ENCODE measurements at regions not wholly inside any gene's neighbourhood (a gene's known extent, or its start where the extent isn't known, plus 50 kb on each side); places are given as distances from the start of the nearest gene placed in this dataset.

DNA sequence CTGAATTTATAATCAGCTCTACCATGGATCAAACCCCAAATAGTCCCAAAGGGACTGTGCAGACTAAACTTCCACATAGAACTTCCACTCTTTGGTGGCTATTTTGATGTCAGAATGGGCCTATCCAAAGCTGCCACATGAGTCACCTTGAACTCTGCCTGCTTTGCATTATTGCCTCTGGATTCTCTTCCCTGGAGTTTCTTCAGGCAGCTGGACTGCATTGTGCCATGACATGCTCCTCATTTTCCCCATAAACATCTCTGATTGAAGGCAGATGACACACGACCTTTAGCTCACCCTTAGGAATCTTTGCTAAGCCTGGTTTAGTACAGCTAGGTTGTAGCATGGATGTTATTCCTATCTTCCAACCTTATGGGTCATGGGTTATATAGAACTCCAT is 251.7 kb downstream of the FZD1 start:
- no peak overlapping the region for H3K4me3 ChIP-seq (ENCODE audit: low read depth, low read length)
- no peaks in the 10 kb centered on the region for H3K36me3 ChIP-seq (ENCODE audit: insufficient read depth)
- no peaks in the 10 kb centered on the region for H3K4me1 ChIP-seq (ENCODE audit: insufficient read depth)
- no peak overlapping the region for H3K27ac ChIP-seq (ENCODE audit: low read depth)
- no peak for DNase-seq (ENCODE audit: extremely low spot score)
- WGBS = 80% methylated on average over 1 of the region's 1 CpG

DNA sequence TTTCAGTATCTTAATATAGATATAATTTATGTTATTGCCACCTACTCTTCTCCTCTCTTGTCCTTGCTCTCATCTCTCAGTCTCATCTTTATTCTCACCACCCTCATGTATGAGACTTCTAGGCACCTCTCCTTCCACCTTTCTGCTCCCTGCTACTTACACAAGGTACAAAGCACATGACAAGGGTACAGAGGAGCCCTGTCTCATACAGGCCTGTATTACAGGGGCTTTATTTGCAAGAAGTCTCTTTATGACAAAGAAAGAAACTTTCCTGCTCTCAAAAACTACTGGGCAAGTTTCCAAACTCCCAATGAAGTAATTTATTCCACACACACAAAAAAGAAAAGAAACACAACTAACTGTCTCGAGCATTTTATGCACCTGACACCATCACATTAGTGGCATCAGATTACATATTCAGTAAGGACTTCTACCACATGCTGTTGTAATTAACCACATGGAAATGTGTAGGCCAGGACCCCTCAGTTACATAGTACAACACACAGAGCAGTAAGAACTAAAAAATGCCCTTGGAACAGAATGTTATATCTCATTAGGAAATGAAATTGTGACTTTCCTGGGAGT is 253.1 kb downstream of the FZD1 start:
- no peak for DNase-seq (ENCODE audit: extremely low spot score)
- no peaks in the 10 kb centered on the region for H3K36me3 ChIP-seq (ENCODE audit: insufficient read depth)
- H3K27ac ChIP-seq (ENCODE audit: low read depth) = no peak overlapping the region
- WGBS = 77% methylated on average over 1 of the region's 1 CpG
- no peaks in the 10 kb centered on the region for H3K4me1 ChIP-seq (ENCODE audit: insufficient read depth)
- no peak overlapping the region for H3K4me3 ChIP-seq (ENCODE audit: low read depth, low read length)

DNA sequence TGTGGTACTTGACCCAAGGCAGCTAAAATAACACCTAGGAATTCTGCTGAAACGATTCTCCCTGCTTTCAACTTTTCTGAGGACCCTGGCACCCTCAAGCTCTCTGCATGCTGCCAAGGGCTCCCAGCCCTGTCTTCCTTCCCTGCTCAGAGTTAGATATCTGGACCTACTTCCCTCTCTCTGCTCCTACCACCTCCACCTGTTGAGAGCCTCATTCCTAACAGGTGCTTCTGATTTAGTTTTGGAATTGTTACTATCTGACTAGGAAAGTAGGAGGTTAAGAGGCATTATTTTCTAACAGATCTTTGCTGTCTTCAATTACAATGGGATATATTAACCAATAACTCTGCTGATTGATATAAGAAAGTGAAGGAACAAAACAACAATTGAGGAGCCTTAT is 253.8 kb downstream of the FZD1 start:
- DNase-seq (ENCODE audit: extremely low spot score) = no peak
- Histone ChIP-seq H3K4me1 (ENCODE audit: insufficient read depth) (no peaks in the 10 kb centered on the region), H3K27ac (ENCODE audit: low read depth) (no peak overlapping the region), H3K4me3 (ENCODE audit: low read depth, low read length) (no peak overlapping the region), H3K36me3 (ENCODE audit: insufficient read depth) (no peaks in the 10 kb centered on the region)
- WGBS = 92% methylated on average over 1 of the region's 1 CpG

DNA sequence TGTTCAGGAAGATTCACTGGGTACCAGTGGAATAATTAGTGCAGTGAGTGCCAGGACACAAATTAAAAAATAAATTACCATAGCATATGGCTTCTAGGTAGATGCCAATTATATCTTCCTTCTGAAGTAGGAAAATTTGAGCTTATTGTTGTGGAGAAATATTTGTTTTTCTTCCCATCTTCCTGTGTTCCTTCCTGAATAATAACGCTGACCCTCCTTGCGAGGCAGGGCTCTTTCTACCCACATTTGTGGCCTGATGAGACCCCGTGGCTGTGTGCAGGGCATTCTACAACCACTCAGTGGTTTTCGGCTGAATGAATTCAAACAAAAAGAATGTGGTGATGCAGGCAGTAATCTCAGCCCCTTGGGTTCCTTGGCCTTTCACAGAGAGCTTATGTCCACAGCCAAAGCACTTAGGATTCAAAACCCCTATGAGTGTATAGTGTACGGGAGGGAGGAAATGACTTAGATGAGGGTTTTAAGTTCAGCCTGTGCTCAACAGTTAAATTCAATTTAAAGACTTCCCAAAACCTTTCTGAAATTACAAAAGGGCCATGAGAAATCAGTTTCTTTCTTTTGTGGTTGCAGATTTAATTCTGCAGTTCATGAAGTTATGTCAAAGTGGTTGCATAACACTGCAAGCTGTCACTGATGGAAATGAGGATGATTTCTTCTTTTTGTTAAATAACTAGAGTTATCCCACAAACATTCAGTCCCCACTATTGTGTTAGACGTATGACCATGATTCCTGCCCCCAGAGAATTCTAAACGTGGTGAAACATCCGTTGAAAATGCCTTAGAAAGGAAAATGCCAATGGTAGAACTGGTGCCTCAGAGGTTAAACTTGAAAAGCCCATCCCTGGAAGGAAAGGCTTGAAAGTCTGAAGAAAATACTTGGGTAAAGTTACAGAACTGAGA is 255.3 kb downstream of the FZD1 start:
- Histone ChIP-seq H3K4me3 (ENCODE audit: low read depth, low read length) (no peak overlapping the region), H3K4me1 (ENCODE audit: insufficient read depth) (no peaks in the 10 kb centered on the region), H3K36me3 (ENCODE audit: insufficient read depth) (no peaks in the 10 kb centered on the region), H3K27ac (ENCODE audit: low read depth) (no peak overlapping the region)
- WGBS = 65% methylated on average over 8 of the region's 8 CpGs
- no peak for DNase-seq (ENCODE audit: extremely low spot score)

DNA sequence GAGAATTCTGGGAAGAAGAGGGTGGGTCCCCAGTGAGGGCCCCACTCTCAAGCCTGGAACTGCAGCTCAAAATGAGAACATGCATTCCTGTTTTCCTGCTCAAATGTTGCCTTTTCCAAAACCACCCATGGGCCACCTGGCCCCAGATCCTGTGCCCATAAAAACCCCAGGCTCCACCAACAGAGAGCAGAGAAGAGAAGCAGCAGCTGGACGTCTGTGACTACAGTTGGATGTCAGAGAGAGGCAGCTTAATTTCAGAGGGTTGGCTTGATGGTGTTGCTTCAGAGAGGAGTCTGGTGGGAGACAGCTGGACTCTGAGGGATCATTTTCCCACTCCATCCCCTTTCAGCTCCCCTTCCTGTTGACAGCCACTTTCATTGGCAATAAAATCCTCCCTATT is 256.4 kb downstream of the FZD1 start:
- Histone ChIP-seq H3K27ac (ENCODE audit: low read depth) (no peak overlapping the region), H3K4me1 (ENCODE audit: insufficient read depth) (no peaks in the 10 kb centered on the region), H3K4me3 (ENCODE audit: low read depth, low read length) (no peak overlapping the region), H3K36me3 (ENCODE audit: insufficient read depth) (no peaks in the 10 kb centered on the region)
- 41% methylated on average over 1 of the region's 1 CpG for WGBS
- DNase-seq (ENCODE audit: extremely low spot score) = no peak

DNA sequence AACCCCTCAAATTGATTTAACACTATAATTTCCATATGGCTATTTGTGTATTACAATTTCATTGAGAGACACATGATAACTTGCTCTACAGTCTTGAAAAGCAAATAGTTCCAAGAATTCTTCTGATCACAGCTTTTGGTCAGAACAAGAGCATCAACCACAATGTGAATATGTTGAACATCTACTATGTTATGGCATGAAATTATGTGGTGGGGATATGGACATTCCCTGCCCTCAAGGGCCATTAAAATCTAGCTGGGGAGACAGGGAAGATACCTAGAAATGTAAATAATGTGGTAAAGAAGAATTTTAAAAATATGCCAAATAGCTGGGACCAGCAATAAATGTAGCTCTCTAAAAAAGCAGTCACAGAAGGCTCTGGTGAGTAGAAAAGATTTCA is 262.2 kb downstream of the FZD1 start:
- no peak for DNase-seq (ENCODE audit: extremely low spot score)
- no peak overlapping the region for H3K4me3 ChIP-seq (ENCODE audit: low read depth, low read length)
- no peaks in the 10 kb centered on the region for H3K4me1 ChIP-seq (ENCODE audit: insufficient read depth)
- H3K36me3 ChIP-seq (ENCODE audit: insufficient read depth) = no peaks in the 10 kb centered on the region
- no peak overlapping the region for H3K27ac ChIP-seq (ENCODE audit: low read depth)

DNA sequence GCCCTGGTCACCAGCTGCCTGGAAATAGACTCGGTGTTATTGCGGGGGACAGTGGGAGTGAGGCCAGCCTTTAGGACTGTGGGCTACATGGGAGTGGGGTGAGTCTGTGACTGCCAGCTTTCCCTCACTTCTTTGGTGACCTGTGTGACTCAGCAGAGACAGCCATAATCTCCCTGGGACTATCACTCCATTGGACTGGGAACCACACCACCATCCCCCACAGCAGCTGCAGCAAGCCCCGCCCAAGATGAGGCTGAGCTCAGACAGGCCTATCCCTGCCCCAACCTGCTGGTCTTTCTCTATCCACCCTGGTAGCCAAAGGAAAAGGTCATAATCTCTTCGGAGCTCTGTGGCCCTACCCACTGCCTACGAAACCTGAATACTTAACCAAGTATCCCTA is 263.2 kb downstream of the FZD1 start:
- H3K4me3 ChIP-seq (ENCODE audit: low read depth, low read length) = no peak overlapping the region
- WGBS = 96% methylated on average over 5 of the region's 5 CpGs
- H3K4me1 ChIP-seq (ENCODE audit: insufficient read depth) = no peaks in the 10 kb centered on the region
- no peak overlapping the region for H3K27ac ChIP-seq (ENCODE audit: low read depth)
- no peaks in the 10 kb centered on the region for H3K36me3 ChIP-seq (ENCODE audit: insufficient read depth)
- DNase-seq (ENCODE audit: extremely low spot score) = no peak

DNA sequence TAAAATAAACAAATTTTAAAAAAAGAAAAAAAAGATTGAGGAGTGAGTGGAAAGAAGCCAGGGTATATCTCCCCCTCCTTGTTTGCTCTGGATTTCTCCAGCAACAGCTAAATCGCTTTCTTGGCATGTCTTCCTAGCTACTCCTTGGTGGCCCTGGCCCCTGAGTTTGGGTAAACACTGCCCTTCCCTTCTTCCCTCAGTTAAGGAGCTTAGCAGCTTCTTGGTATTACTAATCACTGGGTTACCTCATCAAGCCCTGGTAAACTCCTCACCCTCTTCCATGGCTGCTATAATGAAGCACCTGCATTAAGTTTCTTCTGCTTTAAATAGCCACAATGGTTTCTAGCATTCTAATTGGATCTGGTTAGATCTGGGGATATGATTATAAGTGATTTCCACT is 269.8 kb downstream of the FZD1 start:
- DNase-seq (ENCODE audit: extremely low spot score) = no peak
- 67% methylated on average over 1 of the region's 1 CpG for WGBS
- Histone ChIP-seq H3K36me3 (ENCODE audit: insufficient read depth) (no peaks in the 10 kb centered on the region), H3K27ac (ENCODE audit: low read depth) (no peak overlapping the region), H3K4me3 (ENCODE audit: low read depth, low read length) (no peak overlapping the region), H3K4me1 (ENCODE audit: insufficient read depth) (no peaks in the 10 kb centered on the region)

DNA sequence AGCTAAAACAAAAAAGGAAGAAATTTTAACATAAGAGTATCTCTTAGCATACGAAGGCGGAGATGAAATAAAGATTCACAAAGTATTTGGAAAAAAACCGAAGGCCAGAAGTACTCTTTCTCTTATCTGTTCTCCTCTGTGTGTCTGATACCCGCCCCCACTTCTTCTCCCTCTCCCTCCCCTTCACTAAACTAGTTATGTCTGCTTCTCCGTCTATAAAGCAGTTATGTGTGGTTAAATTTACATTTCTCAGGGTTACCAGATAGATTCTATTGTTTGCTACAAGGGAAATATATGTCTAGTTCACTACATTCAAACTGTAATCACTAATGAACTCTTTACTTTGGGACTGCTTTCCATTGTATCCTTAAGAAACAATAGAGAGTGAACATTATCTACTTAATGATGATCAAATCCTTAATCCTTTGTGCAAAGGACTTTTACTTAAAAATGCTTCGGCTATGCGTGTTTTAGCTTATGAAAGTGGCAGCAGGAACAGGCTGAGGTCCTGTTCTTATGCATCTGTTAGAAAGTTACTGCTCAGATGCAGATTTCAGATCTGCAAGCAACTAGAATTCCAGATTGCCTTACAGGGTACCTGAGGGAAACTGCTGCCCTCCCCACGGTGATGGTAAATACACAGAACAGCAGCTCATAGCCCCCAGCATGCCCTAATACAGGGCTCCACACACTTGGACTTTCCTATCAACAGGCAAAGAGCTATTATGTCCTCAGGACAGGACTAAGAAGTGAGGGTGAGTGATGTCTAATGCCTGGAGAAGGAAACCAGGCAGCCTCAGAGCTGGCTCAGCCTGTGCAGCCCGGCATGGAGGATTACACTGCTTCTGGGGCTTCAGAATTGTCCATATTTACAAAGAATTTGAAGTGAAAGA is 273.3 kb downstream of the FZD1 start:
- Histone ChIP-seq H3K4me3 (ENCODE audit: low read depth, low read length) (no peak overlapping the region), H3K27ac (ENCODE audit: low read depth) (no peak overlapping the region), H3K36me3 (ENCODE audit: insufficient read depth) (no peaks in the 10 kb centered on the region), H3K4me1 (ENCODE audit: insufficient read depth) (no peaks in the 10 kb centered on the region)
- no peak for DNase-seq (ENCODE audit: extremely low spot score)
- WGBS = 37% methylated on average over 9 of the region's 9 CpGs

DNA sequence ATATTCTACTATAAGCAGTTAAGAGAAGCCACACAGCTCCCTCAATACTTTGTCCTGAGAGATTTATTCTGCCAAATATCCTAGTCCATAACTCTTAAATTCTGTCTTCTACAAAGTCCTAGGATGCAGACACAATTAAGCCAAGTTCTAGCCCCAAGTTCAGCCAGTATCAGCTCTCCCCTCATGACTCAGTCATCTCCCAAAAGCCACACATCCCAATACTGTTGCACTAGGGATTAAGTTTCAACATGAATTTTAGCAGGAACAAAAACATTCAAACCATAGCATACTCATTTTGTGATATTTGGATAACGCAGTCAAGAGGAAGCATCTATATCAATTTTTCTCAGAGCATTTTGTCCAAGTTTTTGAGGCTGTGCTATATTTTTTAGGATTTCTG is 277.4 kb downstream of the FZD1 start:
- Histone ChIP-seq H3K27ac (ENCODE audit: low read depth) (no peak overlapping the region), H3K4me3 (ENCODE audit: low read depth, low read length) (no peak overlapping the region), H3K4me1 (ENCODE audit: insufficient read depth) (no peaks in the 10 kb centered on the region), H3K36me3 (ENCODE audit: insufficient read depth) (no peaks in the 10 kb centered on the region)
- 50% methylated on average over 1 of the region's 1 CpG for WGBS
- DNase-seq (ENCODE audit: extremely low spot score) = no peak

DNA sequence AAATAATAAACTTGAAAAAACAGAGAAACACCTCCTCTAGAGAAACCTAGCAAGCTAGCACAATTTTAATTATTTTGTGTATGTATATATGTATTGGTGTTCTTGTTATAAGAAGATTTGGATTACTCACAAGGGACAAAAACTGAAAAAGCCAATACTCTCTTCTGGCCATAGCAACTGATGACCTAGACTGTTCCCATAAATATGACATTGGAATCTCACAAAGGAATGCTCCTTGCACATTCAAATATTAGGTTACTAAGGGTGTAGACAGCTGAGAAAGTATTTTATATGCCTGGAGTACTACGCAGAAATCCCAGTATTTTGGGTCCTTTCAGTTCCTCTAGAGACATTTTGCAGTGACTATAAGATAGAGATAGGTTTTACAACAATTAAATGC is 279.4 kb downstream of the FZD1 start:
- WGBS = 88% methylated on average over 1 of the region's 1 CpG
- DNase-seq (ENCODE audit: extremely low spot score) = no peak
- Histone ChIP-seq H3K36me3 (ENCODE audit: insufficient read depth) (no peaks in the 10 kb centered on the region), H3K4me1 (ENCODE audit: insufficient read depth) (no peaks in the 10 kb centered on the region), H3K4me3 (ENCODE audit: low read depth, low read length) (no peak overlapping the region), H3K27ac (ENCODE audit: low read depth) (no peak overlapping the region)

DNA sequence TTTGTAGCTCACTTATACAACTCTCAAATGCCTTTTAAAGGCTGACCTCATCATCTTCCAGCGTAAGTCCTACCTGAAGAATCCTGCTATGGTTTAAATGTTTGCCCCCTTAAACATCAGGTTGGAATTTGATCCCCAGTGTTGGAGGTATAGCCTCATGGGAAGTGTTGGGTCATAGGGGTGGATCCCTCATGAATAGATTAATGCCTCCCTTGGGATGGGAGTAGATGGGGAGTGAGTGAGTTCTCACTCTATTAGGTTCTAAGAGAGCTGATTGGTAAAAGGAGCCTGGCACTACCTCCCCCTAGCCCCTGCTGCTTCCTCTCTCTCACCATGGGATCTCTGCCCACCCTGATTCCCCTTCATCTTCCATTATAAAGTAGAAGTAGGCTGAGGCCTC is 285.6 kb downstream of the FZD1 start:
- no peak for DNase-seq (ENCODE audit: extremely low spot score)
- no peaks in the 10 kb centered on the region for H3K36me3 ChIP-seq (ENCODE audit: insufficient read depth)
- no peak overlapping the region for H3K4me3 ChIP-seq (ENCODE audit: low read depth, low read length)
- no peaks in the 10 kb centered on the region for H3K4me1 ChIP-seq (ENCODE audit: insufficient read depth)
- WGBS = 95% methylated on average over 1 of the region's 1 CpG
- no peak overlapping the region for H3K27ac ChIP-seq (ENCODE audit: low read depth)

DNA sequence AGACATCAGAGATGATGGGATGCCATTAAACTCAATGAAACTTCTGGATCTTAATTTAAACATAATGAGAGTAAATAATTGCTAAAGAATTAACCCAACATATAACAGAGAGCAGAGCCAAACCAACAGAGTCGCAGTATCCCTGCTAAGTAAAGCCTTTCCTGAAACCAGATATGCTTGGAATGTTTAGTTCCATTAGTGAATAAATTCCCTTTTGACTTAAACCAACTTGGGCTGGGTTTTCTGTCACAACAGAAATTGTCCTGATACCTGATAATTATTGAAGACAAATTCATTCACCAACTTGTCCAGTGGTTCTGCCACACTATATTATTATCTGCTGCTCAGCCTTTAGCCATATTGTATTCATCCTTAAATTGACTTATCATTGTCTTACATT is 286.7 kb downstream of the FZD1 start:
- Histone ChIP-seq H3K4me1 (ENCODE audit: insufficient read depth) (no peaks in the 10 kb centered on the region), H3K4me3 (ENCODE audit: low read depth, low read length) (no peak overlapping the region), H3K27ac (ENCODE audit: low read depth) (no peak overlapping the region), H3K36me3 (ENCODE audit: insufficient read depth) (no peaks in the 10 kb centered on the region)
- 84% methylated on average over 1 of the region's 1 CpG for WGBS
- no peak for DNase-seq (ENCODE audit: extremely low spot score)
